Thyroid gland (tissue), 4 donors: ENCODE measurements at regions not wholly inside any gene's neighbourhood (a gene's known extent, or its start where the extent isn't known, plus 50 kb on each side); places are given as distances from the start of the nearest gene placed in this dataset.

Experiments used
- CTCF ChIP-seq, 6 experiments: fragments of 200-600 bp in 3 of 6; fragments of 450-650 bp in 3 of 6; sonication (generic) in 3 of 6; IDR thresholded peaks; one replicate each; pipeline ENCODE4 v1.5.1; 2016 to 2019; ENCODE audit warnings: antibody characterized with exemption in 6 of 6, mild to moderate bottlenecking in 2 of 6, inconsistent platforms in 1 of 6, moderate library complexity in 1 of 6
- POLR2A ChIP-seq, 2 donors: fragments of 450-650 bp; IDR thresholded peaks; one replicate each; pipeline ENCODE4 v1.6.1; 2017; ENCODE audit warnings: antibody characterized with exemption in 2 of 2, mild to moderate bottlenecking in 2 of 2, moderate library complexity in 1 of 2

- no peak for TF ChIP-seq CTCF (IDR thresholded peaks at IDR 0.05)
- TF ChIP-seq POLR2A (IDR thresholded peaks at IDR 0.05), result no peak
Observed at GRCh38 chr14:34222122-34222521, 239.9 kb downstream of the SPTSSA start.
